ENCODE measurements at regions not wholly inside any gene's neighbourhood (a gene's known extent, or its start where the extent isn't known, plus 50 kb on each side); places are given as distances from the start of the nearest gene placed in this dataset.
A peak's percentile ranks its signal among the peaks of the same experiment; 100 is the strongest.

DNA sequence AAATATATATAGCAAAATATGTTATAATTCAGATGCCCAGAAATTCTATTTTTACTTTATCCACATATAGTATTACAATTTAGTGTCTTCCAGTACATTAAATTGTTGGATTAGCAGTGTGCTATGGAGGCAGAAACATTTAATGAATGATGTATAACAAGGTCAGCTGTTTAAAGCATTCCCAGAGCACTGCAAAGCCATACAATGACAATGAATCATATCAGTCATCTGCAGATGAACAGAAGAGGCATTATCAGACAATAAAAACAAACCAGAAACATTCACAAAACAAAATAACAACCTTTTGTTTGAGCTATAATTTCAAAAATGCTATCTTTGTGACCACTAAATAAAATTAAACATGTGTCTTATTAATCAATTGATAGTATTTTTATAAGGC is 524.2 kb downstream of the FAT4 start:
- in situ Hi-C loops (cut with HindIII; ENCODE audit: low pct_ligation_motif_present, low sequenced_read_pairs), result no loop called here
- no peak overlapping the region for H3K4me3 ChIP-seq (ENCODE audit: low read depth, low read length)
- DNase-seq, result peak; percentile 26

GRCh38 chr4:125843947-125844346 is 529.2 kb downstream of the FAT4 start:
- no peaks in the 10 kb centered on the region for H3K36me3 ChIP-seq (replicated peaks)
- H3K27ac ChIP-seq, result no peak overlapping the region
- in situ Hi-C loops (cut with HindIII; ENCODE audit: low pct_ligation_motif_present, low sequenced_read_pairs), result no loop called here
- TF ChIP-seq, protein P1, sequence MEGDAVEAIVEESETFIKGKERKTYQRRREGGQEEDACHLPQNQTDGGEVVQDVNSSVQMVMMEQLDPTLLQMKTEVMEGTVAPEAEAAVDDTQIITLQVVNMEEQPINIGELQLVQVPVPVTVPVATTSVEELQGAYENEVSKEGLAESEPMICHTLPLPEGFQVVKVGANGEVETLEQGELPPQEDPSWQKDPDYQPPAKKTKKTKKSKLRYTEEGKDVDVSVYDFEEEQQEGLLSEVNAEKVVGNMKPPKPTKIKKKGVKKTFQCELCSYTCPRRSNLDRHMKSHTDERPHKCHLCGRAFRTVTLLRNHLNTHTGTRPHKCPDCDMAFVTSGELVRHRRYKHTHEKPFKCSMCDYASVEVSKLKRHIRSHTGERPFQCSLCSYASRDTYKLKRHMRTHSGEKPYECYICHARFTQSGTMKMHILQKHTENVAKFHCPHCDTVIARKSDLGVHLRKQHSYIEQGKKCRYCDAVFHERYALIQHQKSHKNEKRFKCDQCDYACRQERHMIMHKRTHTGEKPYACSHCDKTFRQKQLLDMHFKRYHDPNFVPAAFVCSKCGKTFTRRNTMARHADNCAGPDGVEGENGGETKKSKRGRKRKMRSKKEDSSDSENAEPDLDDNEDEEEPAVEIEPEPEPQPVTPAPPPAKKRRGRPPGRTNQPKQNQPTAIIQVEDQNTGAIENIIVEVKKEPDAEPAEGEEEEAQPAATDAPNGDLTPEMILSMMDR (IDR thresholded peaks at IDR 0.05; ENCODE audit: low read depth, low read length, missing control alignments), result no peak
- no peaks in the 10 kb centered on the region for H3K27me3 ChIP-seq (replicated peaks)
- H3K4me3 ChIP-seq (ENCODE audit: low read depth, low read length), result no peak overlapping the region
- DNase-seq, result no peak

More for the DNA sequence above, 524.2 kb downstream of the FAT4 start:
- H3K36me3 ChIP-seq (replicated peaks), result no peaks in the 10 kb centered on the region
- H3K27ac ChIP-seq, result no peak overlapping the region
- no peaks in the 10 kb centered on the region for H3K27me3 ChIP-seq (replicated peaks)
- TF ChIP-seq, protein P1 (IDR thresholded peaks at IDR 0.05; ENCODE audit: low read depth, low read length, missing control alignments), result no peak

GRCh38 chr4:125847518-125847917 is 532.8 kb downstream of the FAT4 start:
- TF ChIP-seq, protein P1 (IDR thresholded peaks at IDR 0.05; ENCODE audit: low read depth, low read length, missing control alignments), result no peak
- Histone ChIP-seq H3K27ac (no peak overlapping the region), H3K27me3 (replicated peaks) (no peaks in the 10 kb centered on the region), H3K4me3 (ENCODE audit: low read depth, low read length) (no peak overlapping the region), H3K36me3 (replicated peaks) (no peaks in the 10 kb centered on the region)
- in situ Hi-C loops (cut with HindIII; ENCODE audit: low pct_ligation_motif_present, low sequenced_read_pairs), result no loop called here
- DNase-seq, result no peak

- Histone ChIP-seq H3K4me3 (ENCODE audit: low read depth, low read length) (no peak overlapping the region), H3K36me3 (replicated peaks) (no peaks in the 10 kb centered on the region), H3K27me3 (replicated peaks) (no peaks in the 10 kb centered on the region), H3K27ac (no peak overlapping the region)
- DNase-seq, result peak; percentile 6
- TF ChIP-seq, protein P1 (IDR thresholded peaks at IDR 0.05; ENCODE audit: low read depth, low read length, missing control alignments), result no peak
- in situ Hi-C loops (cut with HindIII; ENCODE audit: low pct_ligation_motif_present, low sequenced_read_pairs), result no loop called here
These were observed 535.1 kb downstream of the FAT4 start for GRCh38 chr4:125849869-125850268.

DNA sequence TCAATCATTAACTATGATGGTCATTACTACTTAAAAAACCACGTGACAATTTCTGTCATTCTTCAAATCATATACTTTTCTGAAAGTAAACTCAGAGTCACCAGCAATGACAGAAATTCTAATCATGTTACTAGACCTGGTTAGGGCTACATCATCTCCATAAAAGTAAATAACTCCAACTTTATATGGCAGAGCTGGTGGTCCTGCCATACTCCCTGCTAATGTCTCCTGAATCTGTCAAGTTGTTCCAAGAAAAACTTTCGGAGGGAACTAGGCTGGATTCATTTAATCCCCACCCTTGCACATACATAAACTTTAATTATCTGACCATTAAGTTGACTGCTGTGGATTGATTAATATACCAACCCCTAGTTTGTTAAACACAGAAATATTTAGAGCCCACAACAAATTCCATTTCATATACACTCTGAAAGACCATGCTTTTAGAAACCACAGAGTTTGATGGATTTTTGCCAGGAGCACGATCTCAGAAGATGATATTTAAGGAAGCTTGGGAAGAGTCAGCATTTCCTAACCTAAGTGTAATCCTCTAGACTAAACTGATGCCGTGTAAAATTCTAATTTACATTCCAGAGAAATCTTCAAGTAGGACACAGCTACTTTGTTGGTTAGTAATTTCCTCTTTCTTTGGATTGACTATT is 577.0 kb downstream of the FAT4 start:
- Histone ChIP-seq H3K4me3 (ENCODE audit: low read depth, low read length) (no peak overlapping the region), H3K27me3 (replicated peaks) (no peaks in the 10 kb centered on the region), H3K36me3 (replicated peaks) (no peaks in the 10 kb centered on the region), H3K27ac (no peak overlapping the region)
- TF ChIP-seq, protein P1 (IDR thresholded peaks at IDR 0.05; ENCODE audit: low read depth, low read length, missing control alignments), result no peak
- in situ Hi-C loops (cut with HindIII; ENCODE audit: low pct_ligation_motif_present, low sequenced_read_pairs), result no loop called here
- peak; percentile 35 for DNase-seq

DNA sequence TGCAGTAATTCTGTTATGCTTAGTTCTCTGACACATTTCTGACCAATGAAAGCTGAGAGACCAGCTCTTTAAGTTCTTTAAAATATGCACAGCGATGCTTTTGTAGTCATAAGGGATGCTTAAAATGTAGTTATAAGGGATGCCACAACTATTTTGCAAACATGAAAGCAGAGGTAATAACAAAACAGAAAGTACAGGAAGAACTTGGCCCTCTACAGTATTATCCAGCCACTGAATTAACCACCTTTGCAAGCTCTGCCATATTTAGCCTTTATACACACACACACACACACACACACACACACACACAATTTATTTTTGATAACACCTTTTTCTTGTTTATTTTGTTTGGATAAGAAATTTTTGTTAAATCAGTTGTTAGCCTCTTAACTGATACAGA is 590.0 kb downstream of the FAT4 start:
- TF ChIP-seq, protein P1 (IDR thresholded peaks at IDR 0.05; ENCODE audit: low read depth, low read length, missing control alignments), result no peak

More for the DNA sequence above, 590.0 kb downstream of the FAT4 start:
- Histone ChIP-seq H3K4me3 (ENCODE audit: low read depth, low read length) (no peak overlapping the region), H3K27me3 (replicated peaks) (no peaks in the 10 kb centered on the region), H3K36me3 (replicated peaks) (no peaks in the 10 kb centered on the region), H3K27ac (no peak overlapping the region)
- in situ Hi-C loops (cut with HindIII; ENCODE audit: low pct_ligation_motif_present, low sequenced_read_pairs), result no loop called here
- no peak for DNase-seq
